ENCODE measurements at regions not wholly inside any gene's neighbourhood (a gene's known extent, or its start where the extent isn't known, plus 50 kb on each side); places are given as distances from the start of the nearest gene placed in this dataset.

DNA sequence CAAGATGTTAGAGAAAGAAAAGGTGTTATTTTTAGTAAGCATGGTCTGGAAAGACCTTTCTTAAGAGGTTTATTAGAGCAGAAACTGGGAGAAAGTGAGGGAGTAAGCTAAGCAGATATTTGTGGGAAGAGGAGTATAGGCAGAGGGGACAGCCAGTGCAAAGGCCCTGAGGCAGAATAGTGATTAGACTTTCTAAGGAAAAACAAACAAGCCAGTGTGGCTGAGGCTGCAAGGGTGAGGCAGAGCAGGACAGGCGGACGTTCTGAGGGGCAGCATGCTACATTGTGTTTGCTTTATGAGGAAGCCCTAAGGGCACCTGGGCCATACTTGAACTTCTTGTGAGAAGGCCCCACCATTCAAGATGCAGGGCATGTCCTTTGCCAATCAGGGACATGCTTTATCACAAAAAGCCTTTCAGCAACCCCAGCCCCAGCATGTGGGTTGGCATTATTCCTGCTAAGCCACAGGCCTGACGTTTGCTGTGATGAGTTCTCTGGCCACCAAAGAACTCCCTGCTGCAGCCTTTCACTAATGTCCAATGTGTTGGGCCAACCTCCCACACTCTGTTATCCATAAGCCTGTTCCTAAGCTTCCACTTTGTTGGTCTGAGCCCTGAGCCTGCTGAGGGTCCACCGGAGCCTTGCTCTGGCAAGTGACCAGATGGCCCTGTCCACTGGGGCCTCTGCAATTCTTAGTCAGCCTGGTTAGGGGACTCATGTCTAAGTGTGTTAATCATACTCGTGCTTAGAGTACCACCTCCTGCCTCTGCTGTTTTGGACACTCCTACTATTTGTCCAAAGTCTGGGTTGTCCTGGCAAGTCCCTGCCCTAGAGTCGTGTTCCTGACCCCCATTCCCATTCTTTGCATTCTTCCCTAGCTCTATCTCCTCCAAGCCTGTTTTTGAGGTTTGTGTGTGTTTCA lies 209.9 kb upstream of the CTNNB1 start:
- Histone ChIP-seq H3K27ac (no peak overlapping the region), H3K4me1 (no peaks in the 10 kb centered on the region), H3K9me3 (no peaks in the 10 kb centered on the region), H3K4me3 (no peak overlapping the region), H3K27me3 (no peaks in the 10 kb centered on the region), H3K36me3 (no peaks in the 10 kb centered on the region)
- ATAC-seq (no peak), DNase-seq (no peak)
- TF ChIP-seq, protein P1, sequence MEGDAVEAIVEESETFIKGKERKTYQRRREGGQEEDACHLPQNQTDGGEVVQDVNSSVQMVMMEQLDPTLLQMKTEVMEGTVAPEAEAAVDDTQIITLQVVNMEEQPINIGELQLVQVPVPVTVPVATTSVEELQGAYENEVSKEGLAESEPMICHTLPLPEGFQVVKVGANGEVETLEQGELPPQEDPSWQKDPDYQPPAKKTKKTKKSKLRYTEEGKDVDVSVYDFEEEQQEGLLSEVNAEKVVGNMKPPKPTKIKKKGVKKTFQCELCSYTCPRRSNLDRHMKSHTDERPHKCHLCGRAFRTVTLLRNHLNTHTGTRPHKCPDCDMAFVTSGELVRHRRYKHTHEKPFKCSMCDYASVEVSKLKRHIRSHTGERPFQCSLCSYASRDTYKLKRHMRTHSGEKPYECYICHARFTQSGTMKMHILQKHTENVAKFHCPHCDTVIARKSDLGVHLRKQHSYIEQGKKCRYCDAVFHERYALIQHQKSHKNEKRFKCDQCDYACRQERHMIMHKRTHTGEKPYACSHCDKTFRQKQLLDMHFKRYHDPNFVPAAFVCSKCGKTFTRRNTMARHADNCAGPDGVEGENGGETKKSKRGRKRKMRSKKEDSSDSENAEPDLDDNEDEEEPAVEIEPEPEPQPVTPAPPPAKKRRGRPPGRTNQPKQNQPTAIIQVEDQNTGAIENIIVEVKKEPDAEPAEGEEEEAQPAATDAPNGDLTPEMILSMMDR (IDR thresholded peaks at IDR 0.05), result no peak
- intact Hi-C loops (cut with DNase I), result no loop called here

- H3K36me3 ChIP-seq, result no peaks in the 10 kb centered on the region
- H3K4me1 ChIP-seq, result no peaks in the 10 kb centered on the region
- H3K4me3 ChIP-seq, result no peak overlapping the region
- ATAC-seq (no peak), DNase-seq (no peak)
- intact Hi-C loops (cut with DNase I), result no loop called here
- no peaks in the 10 kb centered on the region for H3K9me3 ChIP-seq
- TF ChIP-seq, protein P1 (IDR thresholded peaks at IDR 0.05), result no peak
- no peak overlapping the region for H3K27ac ChIP-seq
- no peaks in the 10 kb centered on the region for H3K27me3 ChIP-seq
Observed at GRCh38 chr3:40990062-40990456, 209.2 kb upstream of the CTNNB1 start.

DNA sequence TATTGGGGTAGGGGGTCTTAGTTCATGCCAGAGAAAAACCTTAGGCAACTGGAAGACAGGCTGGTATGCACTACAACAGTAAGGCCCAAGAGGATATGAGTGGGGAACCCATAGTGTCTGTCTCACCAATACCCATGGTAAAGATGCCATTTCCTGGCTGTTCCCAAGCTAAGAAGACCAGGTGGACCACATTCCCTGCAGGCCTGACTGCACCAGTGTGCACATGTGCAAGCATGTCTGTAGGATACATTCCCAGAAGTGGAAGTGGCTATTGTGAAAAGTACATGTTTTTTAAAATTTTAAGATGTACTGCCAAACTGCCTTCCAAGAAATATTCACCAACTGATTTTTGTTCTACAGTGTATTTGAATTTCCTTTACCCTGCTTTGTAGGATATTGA lies 207.3 kb upstream of the CTNNB1 start:
- Histone ChIP-seq H3K4me1 (no peaks in the 10 kb centered on the region), H3K36me3 (no peaks in the 10 kb centered on the region), H3K27me3 (no peaks in the 10 kb centered on the region), H3K27ac (no peak overlapping the region), H3K9me3 (no peaks in the 10 kb centered on the region), H3K4me3 (no peak overlapping the region)
- intact Hi-C loops (cut with DNase I), result no loop called here
- DNase-seq (peak in 1 of 4 donors; percentile 12), ATAC-seq (no peak)
- TF ChIP-seq, protein P1 (IDR thresholded peaks at IDR 0.05), result no peak

GRCh38 chr3:40994611-40995010 lies 204.7 kb upstream of the CTNNB1 start:
- TF ChIP-seq, protein P1 (IDR thresholded peaks at IDR 0.05), result no peak
- intact Hi-C loops (cut with DNase I), result no loop called here
- Histone ChIP-seq H3K9me3 (no peaks in the 10 kb centered on the region), H3K27me3 (no peaks in the 10 kb centered on the region), H3K4me3 (no peak overlapping the region), H3K36me3 (no peaks in the 10 kb centered on the region), H3K27ac (no peak overlapping the region), H3K4me1 (no peaks in the 10 kb centered on the region)
- ATAC-seq (no peak), DNase-seq (no peak)

GRCh38 chr3:40995271-40995670 lies 204.0 kb upstream of the CTNNB1 start:
- Histone ChIP-seq H3K27me3 (no peaks in the 10 kb centered on the region), H3K36me3 (no peaks in the 10 kb centered on the region), H3K4me1 (no peaks in the 10 kb centered on the region), H3K27ac (no peak overlapping the region), H3K4me3 (no peak overlapping the region), H3K9me3 (no peaks in the 10 kb centered on the region)
- TF ChIP-seq, protein P1 (IDR thresholded peaks at IDR 0.05), result no peak
- no peak for DNase-seq
- no peak for ATAC-seq
- intact Hi-C loops (cut with DNase I), result no loop called here

All from left lung (tissue), 4 donors.